ENCODE measurements at regions not wholly inside any gene's neighbourhood (a gene's known extent, or its start where the extent isn't known, plus 50 kb on each side); places are given as distances from the start of the nearest gene placed in this dataset.

GRCh38 chr10:21061982-21062381 is 164.9 kb upstream of the NEBL start:
- no peak for TF ChIP-seq POLR2A (IDR thresholded peaks at IDR 0.05)
- Histone ChIP-seq H3K27me3 (no peaks in the 10 kb centered on the region), H3K4me3 (no peak overlapping the region), H3K4me1 (no peaks in the 10 kb centered on the region), H3K9me3 (peaks cover 0 to 9% of the 10 kb centered on the region in 2 donors), H3K36me3 (no peaks in the 10 kb centered on the region), H3K27ac (no peak overlapping the region)
- no peak for DNase-seq
- intact Hi-C loops (cut with DNase I; ENCODE audit: low total_unique reads) = no loop called here
- WGBS, 2 donors (ENCODE audit: low coverage in 1 of 2) = 71 to 75% methylated on average over 4 of the region's 4 CpGs
- in situ Hi-C loops (cut with MboI; ENCODE audit: low pct_ligation_motif_present in 1 of 4, low pct_unique_long_range_greater_than_20kb in 1 of 4, low sequenced_read_pairs in 3 of 4) = no loop called here

DNA sequence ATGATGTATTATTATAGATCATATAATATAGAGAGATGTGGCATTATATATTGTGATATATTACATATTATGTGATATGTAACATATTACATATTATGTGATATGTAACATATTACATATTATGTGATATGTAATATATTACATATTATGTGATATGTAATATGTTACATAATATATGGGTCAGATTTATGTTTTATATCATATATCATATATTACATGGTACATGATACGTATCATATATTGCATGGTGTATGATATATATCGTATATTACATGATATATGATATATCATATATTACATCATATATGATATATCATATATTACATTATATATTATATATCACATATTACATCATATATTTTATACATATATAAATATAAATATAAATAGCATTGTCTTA is 164.1 kb upstream of the NEBL start:
- no peak overlapping the region for H3K4me3 ChIP-seq
- intact Hi-C loops (cut with DNase I; ENCODE audit: low total_unique reads) = no loop called here
- no peaks in the 10 kb centered on the region for H3K36me3 ChIP-seq
- no peaks in the 10 kb centered on the region for H3K4me1 ChIP-seq
- no peak overlapping the region for H3K27ac ChIP-seq
- peaks cover 0 to 9% of the 10 kb centered on the region in 2 donors for H3K9me3 ChIP-seq
- TF ChIP-seq EP300 (IDR thresholded peaks at IDR 0.05; ENCODE audit: low read depth) (no peak), POLR2AphosphoS5 (IDR thresholded peaks at IDR 0.05) (no peak), POLR2A (IDR thresholded peaks at IDR 0.05) (no peak)
- TF ChIP-seq, protein P1, sequence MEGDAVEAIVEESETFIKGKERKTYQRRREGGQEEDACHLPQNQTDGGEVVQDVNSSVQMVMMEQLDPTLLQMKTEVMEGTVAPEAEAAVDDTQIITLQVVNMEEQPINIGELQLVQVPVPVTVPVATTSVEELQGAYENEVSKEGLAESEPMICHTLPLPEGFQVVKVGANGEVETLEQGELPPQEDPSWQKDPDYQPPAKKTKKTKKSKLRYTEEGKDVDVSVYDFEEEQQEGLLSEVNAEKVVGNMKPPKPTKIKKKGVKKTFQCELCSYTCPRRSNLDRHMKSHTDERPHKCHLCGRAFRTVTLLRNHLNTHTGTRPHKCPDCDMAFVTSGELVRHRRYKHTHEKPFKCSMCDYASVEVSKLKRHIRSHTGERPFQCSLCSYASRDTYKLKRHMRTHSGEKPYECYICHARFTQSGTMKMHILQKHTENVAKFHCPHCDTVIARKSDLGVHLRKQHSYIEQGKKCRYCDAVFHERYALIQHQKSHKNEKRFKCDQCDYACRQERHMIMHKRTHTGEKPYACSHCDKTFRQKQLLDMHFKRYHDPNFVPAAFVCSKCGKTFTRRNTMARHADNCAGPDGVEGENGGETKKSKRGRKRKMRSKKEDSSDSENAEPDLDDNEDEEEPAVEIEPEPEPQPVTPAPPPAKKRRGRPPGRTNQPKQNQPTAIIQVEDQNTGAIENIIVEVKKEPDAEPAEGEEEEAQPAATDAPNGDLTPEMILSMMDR (IDR thresholded peaks at IDR 0.05) = no peak
- in situ Hi-C loops (cut with MboI; ENCODE audit: low pct_ligation_motif_present in 1 of 4, low pct_unique_long_range_greater_than_20kb in 1 of 4, low sequenced_read_pairs in 3 of 4) = no loop called here
- no peaks in the 10 kb centered on the region for H3K27me3 ChIP-seq
- 88 to 91% methylated on average over 2 of the region's 2 CpGs for WGBS, 2 donors (ENCODE audit: low coverage in 1 of 2)
- no peak for DNase-seq

- Histone ChIP-seq H3K27ac (no peak overlapping the region), H3K4me1 (no peaks in the 10 kb centered on the region), H3K9me3 (peaks cover 0 to 9% of the 10 kb centered on the region in 2 donors), H3K4me3 (no peak overlapping the region), H3K27me3 (no peaks in the 10 kb centered on the region), H3K36me3 (no peaks in the 10 kb centered on the region)
- TF ChIP-seq POLR2A (IDR thresholded peaks at IDR 0.05) (no peak), POLR2AphosphoS5 (IDR thresholded peaks at IDR 0.05) (no peak), EP300 (IDR thresholded peaks at IDR 0.05; ENCODE audit: low read depth) (no peak)
- TF ChIP-seq, protein P1 (IDR thresholded peaks at IDR 0.05) = no peak
- DNase-seq = no peak
- in situ Hi-C loops (cut with MboI; ENCODE audit: low pct_ligation_motif_present in 1 of 4, low pct_unique_long_range_greater_than_20kb in 1 of 4, low sequenced_read_pairs in 3 of 4) (no loop called here), intact Hi-C loops (cut with DNase I; ENCODE audit: low total_unique reads) (no loop called here)
- WGBS, 2 donors (ENCODE audit: low coverage in 1 of 2) = 74 to 83% methylated on average over 3 to 4 of the region's 4 CpGs
These were observed 163.5 kb upstream of the NEBL start for GRCh38 chr10:21060626-21061025.

GRCh38 chr10:21057989-21058388 is 160.9 kb upstream of the NEBL start:
- Histone ChIP-seq H3K9me3 (peaks cover 0 to 9% of the 10 kb centered on the region in 2 donors), H3K27me3 (no peaks in the 10 kb centered on the region), H3K36me3 (no peaks in the 10 kb centered on the region), H3K27ac (no peak overlapping the region), H3K4me3 (no peak overlapping the region), H3K4me1 (no peaks in the 10 kb centered on the region)
- in situ Hi-C loops (cut with MboI; ENCODE audit: low pct_ligation_motif_present in 1 of 4, low pct_unique_long_range_greater_than_20kb in 1 of 4, low sequenced_read_pairs in 3 of 4) (no loop called here), intact Hi-C loops (cut with DNase I; ENCODE audit: low total_unique reads) (no loop called here)
- TF ChIP-seq POLR2AphosphoS5 (IDR thresholded peaks at IDR 0.05) = no peak
- TF ChIP-seq, protein P1 (IDR thresholded peaks at IDR 0.05) = no peak
- no peak for DNase-seq

DNA sequence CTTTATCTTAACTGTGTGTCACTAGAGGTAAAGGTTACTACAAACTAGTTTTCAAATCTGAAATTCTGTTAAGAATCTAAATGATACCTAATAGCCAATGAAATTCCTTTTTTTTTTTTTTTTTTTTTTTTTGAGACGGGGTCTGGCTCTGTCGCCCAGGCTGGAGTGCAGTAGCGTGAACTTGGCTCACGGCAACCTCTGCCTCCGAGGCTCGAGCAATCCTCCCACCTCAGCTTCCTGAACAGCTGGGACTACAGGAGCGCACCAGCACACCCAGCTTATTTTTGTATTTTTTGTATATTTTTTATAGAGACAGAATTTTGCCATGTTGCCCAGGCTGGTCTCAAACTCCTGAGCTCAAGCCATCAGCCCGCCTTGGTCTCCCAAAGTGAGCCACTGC is 160.3 kb upstream of the NEBL start:
- WGBS, 2 donors (ENCODE audit: low coverage in 1 of 2) = 81 to 88% methylated on average over 1 to 8 of the region's 8 CpGs
- intact Hi-C loops (cut with DNase I; ENCODE audit: low total_unique reads) (no loop called here), in situ Hi-C loops (cut with MboI; ENCODE audit: low pct_ligation_motif_present in 1 of 4, low pct_unique_long_range_greater_than_20kb in 1 of 4, low sequenced_read_pairs in 3 of 4) (no loop called here)
- Histone ChIP-seq H3K36me3 (no peaks in the 10 kb centered on the region), H3K9me3 (peaks cover 0 to 9% of the 10 kb centered on the region in 2 donors), H3K4me3 (no peak overlapping the region), H3K27ac (no peak overlapping the region), H3K4me1 (no peaks in the 10 kb centered on the region), H3K27me3 (no peaks in the 10 kb centered on the region)
- TF ChIP-seq POLR2A (IDR thresholded peaks at IDR 0.05) (no peak), EP300 (IDR thresholded peaks at IDR 0.05; ENCODE audit: low read depth) (no peak)
- TF ChIP-seq, protein P1 (IDR thresholded peaks at IDR 0.05) = no peak
- no peak for DNase-seq
